ENCODE measurements at regions not wholly inside any gene's neighbourhood (a gene's known extent, or its start where the extent isn't known, plus 50 kb on each side); places are given as distances from the start of the nearest gene placed in this dataset.

DNA sequence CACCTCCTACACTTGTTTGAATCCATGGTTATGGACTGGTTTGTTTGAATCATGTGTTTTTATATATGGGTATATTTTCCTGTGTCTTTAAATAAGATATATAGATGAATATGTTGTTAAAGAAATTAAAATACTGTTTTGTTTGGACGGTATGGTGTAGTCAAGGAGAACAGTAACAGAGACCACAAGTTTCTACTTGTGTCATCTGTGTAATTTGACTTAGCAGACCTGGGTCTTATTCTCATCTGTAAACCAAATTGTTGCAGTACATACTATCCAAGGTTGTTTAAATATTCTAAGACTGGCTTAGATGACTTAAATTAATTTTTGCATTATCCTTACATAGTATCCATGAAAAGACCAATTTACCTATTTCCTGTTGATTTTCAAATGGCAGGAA, 361.1 kb upstream of the SLITRK1 start:
- no peak for DNase-seq

DNA sequence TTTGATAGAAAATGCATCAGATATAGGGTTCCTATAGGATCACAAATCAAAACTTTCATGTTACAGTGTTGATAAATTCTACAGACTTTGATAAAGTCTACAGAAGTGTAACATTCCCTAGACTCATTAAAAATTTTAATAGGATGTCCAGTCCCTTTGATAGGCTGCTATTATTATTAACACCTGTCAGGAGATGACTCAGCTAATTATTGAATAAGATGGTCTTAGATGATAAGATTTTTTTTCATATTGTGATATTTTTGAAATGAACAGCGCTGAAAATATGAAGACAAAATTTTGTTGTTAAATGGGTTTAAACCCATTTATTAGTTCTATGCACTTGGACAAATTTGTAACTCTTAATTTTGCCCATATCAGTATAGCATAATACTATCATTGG, 356.8 kb upstream of the SLITRK1 start:
- no peak for DNase-seq

- no peak for DNase-seq
Measured at GRCh38 chr13:84238381-84238780, 356.1 kb upstream of the SLITRK1 start.

- DNase-seq: no peak
Measured at GRCh38 chr13:84237143-84237542, 354.9 kb upstream of the SLITRK1 start.

- no peak for DNase-seq
Measured at GRCh38 chr13:84234416-84234815, 352.1 kb upstream of the SLITRK1 start.

GRCh38 chr13:84230568-84230967, 348.3 kb upstream of the SLITRK1 start:
- no peak for DNase-seq

DNA sequence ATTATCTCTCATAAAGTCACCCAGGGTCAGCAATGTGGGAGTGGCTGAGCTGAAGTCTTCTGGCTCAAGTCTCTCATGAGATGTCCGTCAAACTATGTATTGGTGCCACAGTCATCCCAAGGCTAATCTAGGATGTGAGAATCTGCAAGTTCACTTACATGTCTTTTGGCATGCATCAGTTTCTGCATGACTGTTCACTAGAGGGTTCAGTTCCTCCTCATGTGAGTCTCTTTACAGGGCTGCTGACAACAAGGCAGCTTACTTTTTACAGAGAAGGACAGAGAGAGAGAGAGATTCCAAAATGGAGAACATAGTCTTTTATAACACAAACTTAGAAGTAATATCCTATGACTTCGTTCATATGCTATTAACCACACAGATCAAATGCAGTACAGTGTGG, 328.8 kb upstream of the SLITRK1 start:
- no peak for DNase-seq

DNA sequence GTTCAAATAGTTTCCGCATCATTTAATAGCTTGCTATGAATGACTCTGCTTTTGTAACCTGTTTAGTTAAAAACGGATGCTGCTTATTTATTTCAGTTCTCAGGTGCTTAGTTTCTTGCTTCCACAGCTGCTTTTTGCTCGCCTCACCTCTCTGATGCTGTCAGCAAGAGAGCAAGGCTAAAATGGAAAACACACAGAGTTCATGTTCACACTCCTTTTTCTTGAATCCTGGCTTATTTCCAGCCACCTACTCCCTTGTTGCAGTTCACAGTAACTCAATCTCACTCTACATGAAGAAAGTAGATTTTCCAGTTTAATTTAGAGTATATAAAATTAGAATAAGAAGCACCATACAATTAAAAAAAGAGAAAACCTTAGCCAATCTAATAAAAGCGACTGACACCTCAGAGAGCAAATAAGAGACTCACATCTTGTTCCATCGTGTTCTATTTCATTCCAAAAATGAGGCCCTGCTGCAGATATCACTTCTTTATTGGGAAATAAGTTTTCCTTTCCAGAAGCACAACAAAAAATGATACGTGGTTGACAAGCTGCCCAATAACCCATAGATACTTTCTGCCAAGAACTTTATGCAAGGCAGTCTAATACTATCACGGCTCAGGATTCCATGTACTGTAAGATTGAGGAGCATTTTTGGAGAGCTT, 326.1 kb upstream of the SLITRK1 start:
- no peak for DNase-seq

GRCh38 chr13:84207509-84207908, 325.2 kb upstream of the SLITRK1 start:
- no peak for DNase-seq

DNA sequence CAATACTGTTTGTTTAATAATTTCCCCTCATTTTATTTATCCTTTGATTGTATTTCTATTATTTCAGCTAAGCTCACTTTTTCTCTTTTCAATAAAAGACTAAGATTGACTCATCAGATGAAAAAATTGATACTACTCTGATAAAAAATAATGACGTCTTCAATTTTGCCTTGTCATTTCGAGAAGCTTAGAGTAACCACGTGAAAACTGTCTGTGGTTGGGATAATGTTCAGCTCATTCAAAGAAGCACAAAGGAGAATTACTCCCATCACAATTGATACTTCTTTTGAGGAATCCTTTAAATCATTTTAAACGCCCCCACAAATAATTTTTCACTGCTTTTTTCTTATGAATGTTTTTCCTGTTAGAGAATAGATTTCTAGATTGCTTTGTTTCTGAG, 318.7 kb upstream of the SLITRK1 start:
- no peak for DNase-seq

GRCh38 chr13:84192125-84192524, 309.9 kb upstream of the SLITRK1 start:
- no peak for DNase-seq

GRCh38 chr13:84191139-84191538, 308.9 kb upstream of the SLITRK1 start:
- DNase-seq: no peak

DNA sequence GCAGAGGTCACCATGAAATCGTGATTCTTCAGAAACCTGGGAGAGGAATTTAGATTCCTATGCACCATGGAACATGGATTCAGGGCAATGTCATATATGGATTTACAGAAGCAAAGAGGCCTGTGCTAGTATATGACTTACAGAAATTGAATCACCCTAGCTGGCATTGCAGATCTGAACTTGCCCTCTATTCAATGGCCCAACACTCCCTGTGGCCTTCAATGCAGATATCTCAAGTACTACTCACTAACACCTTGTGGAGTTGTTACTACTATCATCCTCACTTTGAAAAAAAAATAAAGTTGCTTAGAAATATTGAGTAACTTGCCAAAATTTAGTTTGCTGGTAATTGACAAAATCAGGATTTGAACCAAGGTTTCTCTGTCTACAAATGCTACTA, 305.4 kb upstream of the SLITRK1 start:
- no peak for DNase-seq

DNA sequence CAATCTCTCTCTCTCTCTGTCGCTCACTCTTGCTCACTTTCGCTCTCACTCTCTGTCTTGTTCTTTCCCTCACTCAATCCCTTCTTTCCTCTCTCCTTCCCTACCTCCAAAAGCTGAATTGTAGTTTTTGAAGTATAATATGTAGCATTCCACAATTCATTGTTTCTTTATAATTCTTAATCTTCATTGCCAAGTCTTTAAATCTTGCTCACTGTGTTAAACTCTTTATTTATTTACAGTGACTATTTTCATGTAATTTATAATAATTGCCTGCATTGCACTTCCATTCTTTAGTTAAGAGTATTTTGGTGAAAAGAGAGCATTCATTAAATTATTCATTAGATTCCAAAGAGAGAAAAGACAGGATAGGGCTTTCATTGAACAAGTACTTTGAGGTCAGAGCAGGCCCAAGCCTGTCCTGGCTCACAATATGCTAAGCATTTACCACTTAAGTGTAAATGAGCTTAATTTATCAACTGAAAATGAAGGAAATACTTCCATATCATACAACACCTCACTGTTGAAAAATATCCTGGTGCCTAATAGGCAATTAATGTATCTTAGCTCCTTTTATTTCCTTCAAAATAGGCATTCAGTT, 257.4 kb upstream of the SLITRK1 start:
- DNase-seq: no peak

- DNase-seq: no peak
Measured at GRCh38 chr13:84137292-84137691, 255.0 kb upstream of the SLITRK1 start.

- no peak for DNase-seq
Measured at GRCh38 chr13:84136582-84136981, 254.3 kb upstream of the SLITRK1 start.

DNA sequence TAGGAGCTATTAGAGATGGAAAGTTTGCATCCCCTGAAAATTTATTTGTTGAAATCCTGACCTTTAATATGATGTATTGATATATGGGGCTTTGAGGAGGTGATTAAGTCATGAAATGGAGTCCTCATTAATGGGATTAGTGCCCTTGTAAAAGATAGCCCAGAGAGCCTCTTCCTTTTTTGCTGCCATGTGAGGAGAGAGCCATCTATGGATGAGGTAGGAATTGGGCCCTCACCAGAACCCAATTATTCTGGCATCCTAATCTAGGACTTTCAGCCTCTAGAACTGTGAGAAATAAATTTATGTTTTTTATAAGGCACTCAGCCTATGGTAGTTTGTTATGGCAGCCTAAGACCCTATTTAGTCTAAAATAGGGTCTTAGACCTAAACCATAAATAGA, 250.2 kb upstream of the SLITRK1 start:
- DNase-seq: no peak

- no peak for DNase-seq
Measured at GRCh38 chr13:84131249-84131648, 249.0 kb upstream of the SLITRK1 start.

GRCh38 chr13:84130495-84131114, 248.3 kb upstream of the SLITRK1 start:
- no peak for DNase-seq

- DNase-seq: no peak
Measured at GRCh38 chr13:84129966-84130365, 247.7 kb upstream of the SLITRK1 start.

DNA sequence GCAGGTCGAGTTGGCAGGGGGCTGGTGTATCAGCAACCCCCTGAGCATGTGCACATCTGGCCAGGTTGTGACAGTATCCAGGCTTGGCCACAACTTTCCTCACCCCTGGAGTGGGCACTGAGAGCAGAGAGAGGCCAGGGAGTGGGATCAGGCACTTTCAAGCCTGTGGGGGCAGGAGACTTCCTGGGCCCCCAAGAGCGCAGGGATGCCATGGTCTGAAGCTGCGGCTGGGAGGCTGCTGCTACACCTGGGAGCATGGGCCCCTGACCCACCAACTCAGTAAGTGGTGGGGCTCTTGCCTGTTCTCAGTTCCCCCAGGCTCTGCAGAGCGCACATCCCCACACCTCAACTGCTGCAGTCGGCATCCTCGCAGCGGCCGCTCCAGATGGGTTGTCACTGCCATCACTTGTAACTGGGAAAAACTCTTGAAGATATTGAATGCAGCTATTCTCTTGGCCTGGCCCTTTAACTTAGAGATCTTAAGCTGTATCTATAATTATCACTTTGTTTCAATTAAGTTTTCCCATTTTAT, 245.4 kb upstream of the SLITRK1 start:
- DNase-seq: no peak

GRCh38 chr13:84126671-84127171, 244.4 kb upstream of the SLITRK1 start:
- no peak for DNase-seq

DNA sequence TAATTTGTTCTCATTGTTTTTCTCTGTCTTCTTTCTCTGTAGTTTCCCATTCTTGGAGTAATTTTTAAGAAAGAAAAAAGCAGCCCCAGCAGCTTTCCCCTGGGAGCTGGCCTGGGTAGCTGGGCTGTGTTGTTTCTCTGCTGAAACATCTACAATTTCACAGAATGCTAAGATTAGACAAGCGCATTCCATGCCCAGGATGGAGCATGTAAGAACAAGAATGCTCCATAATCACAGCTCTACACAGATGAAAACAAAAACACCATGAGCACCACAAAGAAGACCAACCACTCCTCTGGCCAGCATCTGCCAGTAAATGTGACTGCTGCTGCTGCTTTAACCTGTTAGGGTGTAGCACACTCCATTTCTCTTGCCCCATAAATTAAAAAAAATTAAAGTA, 239.2 kb upstream of the SLITRK1 start:
- DNase-seq: no peak

DNA sequence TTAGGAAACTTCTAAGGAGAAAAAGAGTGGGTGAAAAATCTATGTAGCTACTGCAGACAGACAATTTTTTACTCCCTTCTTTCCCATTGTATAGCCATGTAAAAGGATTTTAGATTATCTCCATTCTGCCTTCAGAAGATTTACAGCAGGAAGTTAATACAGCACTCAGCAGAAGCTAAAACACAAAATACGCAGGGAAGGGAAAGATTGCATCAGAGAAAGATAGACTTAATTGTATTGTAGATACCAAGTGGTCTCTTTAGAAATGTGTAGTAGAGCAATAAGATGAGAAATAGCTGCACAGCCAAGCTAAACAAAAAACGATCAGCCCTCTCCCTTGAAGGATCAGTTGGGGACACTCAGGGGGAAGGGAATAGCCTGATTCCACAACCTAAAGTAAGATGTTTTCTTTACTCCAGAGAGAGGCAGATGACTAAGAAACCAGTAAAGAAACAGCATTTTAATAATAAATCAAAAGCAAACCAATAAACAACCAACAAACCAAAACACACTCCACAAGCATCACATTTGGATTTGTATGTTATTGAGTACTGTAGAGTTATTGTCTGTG, 236.7 kb upstream of the SLITRK1 start:
- DNase-seq: no peak

Measured in NCI-H1048 (cell line).